AG04449 (cell line): ENCODE measurements at regions not wholly inside any gene's neighbourhood (a gene's known extent, or its start where the extent isn't known, plus 50 kb on each side); places are given as distances from the start of the nearest gene placed in this dataset.

Experiments
- CTCF ChIA-PET: fragments of 350-600 bp; formaldehyde crosslinking; extraction: SDS; loops from one replicate; lab custom pipeline; 2021; ENCODE audit warnings: antibody characterized with exemption; lab: Yijun Ruan, JAX
- POLR2A ChIA-PET: fragments of 400-600, 350-600 bp; formaldehyde crosslinking; extraction: SDS; loops from one replicate; lab custom pipeline; 2020; ENCODE audit warnings: antibody characterized with exemption, inconsistent platforms; lab: Yijun Ruan, JAX
- DNase-seq: peaks from one replicate; pipeline ENCODE4 v3.0.0-alpha.2; 2010; ENCODE audit warnings: low read depth, low spot score
- H3K4me3 ChIP-seq: 2 replicates; pipeline ENCODE4 v1.5.1; 2011; ENCODE audit warnings: low read depth, mild to moderate bottlenecking, control low read depth, low read length
- TF ChIP-seq, protein P1 (sequence below): IDR thresholded peaks from one replicate; pipeline ENCODE4 v1.5.1; 2011; ENCODE audit warnings: mild to moderate bottlenecking, moderate library complexity, low read length, control low read depth, inconsistent platforms; ENCODE audit not compliant: insufficient read depth; ENCODE audit errors: missing control alignments

DNA sequence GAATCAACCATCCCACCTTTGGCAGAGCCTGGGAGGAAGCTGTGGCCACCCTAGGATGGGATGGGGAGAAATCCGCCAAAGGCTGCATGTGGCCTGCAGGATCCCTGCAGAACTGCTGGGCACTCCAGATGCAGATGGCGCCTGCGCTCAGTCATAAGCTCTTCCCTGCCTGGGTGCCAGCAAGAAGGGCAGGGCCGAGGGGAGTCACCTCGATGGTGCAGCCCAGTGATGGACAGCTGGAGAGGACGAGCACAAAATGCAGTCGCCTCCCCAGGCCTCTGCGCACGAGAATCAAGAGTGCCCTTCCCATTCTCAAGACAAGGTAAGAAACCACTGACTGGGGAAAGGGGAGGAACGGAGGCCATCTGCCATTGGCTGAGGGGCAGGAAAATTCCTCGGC, 693.6 kb downstream of the TBC1D22A start:
- no peak overlapping the region for H3K4me3 ChIP-seq
- no peak for DNase-seq
- ChIA-PET CTCF (no interaction called here), POLR2A (no interaction called here)
- TF ChIP-seq, protein P1, sequence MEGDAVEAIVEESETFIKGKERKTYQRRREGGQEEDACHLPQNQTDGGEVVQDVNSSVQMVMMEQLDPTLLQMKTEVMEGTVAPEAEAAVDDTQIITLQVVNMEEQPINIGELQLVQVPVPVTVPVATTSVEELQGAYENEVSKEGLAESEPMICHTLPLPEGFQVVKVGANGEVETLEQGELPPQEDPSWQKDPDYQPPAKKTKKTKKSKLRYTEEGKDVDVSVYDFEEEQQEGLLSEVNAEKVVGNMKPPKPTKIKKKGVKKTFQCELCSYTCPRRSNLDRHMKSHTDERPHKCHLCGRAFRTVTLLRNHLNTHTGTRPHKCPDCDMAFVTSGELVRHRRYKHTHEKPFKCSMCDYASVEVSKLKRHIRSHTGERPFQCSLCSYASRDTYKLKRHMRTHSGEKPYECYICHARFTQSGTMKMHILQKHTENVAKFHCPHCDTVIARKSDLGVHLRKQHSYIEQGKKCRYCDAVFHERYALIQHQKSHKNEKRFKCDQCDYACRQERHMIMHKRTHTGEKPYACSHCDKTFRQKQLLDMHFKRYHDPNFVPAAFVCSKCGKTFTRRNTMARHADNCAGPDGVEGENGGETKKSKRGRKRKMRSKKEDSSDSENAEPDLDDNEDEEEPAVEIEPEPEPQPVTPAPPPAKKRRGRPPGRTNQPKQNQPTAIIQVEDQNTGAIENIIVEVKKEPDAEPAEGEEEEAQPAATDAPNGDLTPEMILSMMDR = no peak

- no peak for DNase-seq
- ChIA-PET CTCF (no interaction called here), POLR2A (no interaction called here)
- TF ChIP-seq, protein P1 = no peak
- H3K4me3 ChIP-seq = no peak overlapping the region
Measured at GRCh38 chr22:47453049-47453448, 690.6 kb downstream of the TBC1D22A start.

DNA sequence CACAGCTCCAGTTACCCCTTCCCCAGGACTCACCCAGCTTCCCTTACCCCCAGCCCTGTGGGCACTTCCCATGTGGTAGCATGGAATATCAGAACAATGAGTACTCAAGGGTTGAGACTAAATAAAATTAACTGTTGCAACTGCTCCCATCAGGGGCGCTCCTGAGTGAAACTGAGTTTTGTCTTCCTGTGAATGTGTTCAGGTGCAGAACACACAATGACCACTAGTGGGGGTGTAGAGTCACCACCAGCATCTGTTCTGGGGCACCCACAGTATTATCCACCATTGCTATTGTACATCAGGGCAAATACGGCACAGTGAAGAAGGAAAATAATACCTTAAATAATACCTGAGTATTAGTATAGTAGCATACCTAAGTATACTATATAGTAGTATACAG, 689.7 kb downstream of the TBC1D22A start:
- TF ChIP-seq, protein P1 = no peak
- POLR2A ChIA-PET = no interaction called here
- DNase-seq = no peak

DNA sequence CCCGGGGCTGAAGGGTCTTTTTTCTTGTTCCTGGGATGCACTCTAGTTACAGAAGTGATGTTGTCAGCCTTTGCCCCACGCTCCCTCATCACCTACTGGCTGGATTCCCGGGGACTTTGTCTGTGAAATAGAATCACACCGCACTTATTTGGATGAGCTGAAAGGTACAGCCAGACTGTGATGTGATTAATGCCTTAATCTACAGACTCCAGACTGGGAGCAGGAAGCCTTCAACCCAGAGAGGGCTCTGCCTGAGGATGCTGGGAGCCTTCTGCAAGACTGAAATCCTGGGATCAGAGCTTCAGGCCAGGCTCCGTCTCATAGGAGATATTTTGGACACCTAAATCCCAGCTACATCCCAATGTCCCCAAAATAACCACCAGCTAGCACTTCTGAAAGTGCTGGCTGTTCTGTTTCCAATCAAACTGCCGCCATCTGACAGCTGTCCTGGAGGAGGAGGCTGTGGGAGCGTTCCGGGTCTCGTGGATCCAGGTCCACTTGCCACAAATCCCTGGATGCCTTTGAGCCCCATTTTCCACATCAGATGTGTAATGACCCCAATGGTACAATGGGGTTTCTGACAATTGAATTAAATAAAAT, 688.5 kb downstream of the TBC1D22A start:
- no peak overlapping the region for H3K4me3 ChIP-seq
- TF ChIP-seq, protein P1 = no peak
- CTCF ChIA-PET = no interaction called here
- POLR2A ChIA-PET = no interaction called here
- DNase-seq = no peak

More for the DNA sequence above, 689.7 kb downstream of the TBC1D22A start:
- CTCF ChIA-PET = no interaction called here
- H3K4me3 ChIP-seq = no peak overlapping the region

DNA sequence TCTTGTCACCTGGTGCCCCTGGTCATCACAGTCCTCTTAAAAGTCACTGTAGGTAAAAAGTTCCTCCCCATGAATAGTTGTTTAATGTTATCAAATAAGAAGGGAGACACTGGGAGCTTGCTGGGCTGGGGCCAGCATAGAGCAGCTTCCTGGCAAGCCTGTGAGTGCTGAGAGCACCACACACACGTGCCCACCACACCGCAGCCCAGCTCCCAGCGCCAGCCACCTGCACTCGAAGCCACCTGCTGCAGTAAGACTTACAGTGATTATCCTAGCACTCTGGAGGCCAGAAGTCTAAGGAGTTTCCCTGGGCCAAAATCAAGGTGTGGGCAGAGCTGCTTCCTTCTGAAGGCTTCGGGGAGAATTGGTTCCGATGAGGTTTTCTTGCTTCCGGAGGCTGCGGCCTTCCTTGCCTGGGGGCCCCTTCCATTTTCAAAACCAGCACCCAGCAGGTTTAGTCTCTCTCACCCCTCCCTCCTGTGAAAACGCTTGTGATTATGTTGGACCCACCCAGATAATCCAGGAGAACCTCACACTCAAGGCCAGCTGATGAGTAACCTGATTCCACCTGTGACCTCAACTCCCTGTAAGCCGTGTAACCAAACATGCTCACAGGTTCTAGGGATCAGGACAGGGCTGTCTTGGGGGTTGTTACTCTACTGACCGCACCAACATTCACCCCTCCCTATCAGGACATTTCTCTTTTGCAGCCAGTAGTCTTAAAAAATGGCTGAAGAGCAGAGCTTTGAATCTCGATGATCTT, 687.2 kb downstream of the TBC1D22A start:
- H3K4me3 ChIP-seq = no peak overlapping the region
- POLR2A ChIA-PET = no interaction called here
- CTCF ChIA-PET = no interaction called here
- TF ChIP-seq, protein P1 = no peak
- DNase-seq = no peak
